T-helper 17 cell (primary cell): ENCODE measurements at regions not wholly inside any gene's neighbourhood (a gene's known extent, or its start where the extent isn't known, plus 50 kb on each side); places are given as distances from the start of the nearest gene placed in this dataset.

Experiments used
- ATAC-seq: fragments of 150-1000 bp; cut with Tn5 transposase; 2 replicates; pipeline ENCODE4 v1.10.0; 2021; ENCODE audit warnings: mild to moderate bottlenecking, moderate library complexity
- DNase-seq, 3 donors: peaks; one replicate each; pipeline versions ENCODE4 v3.0.0 to v3.0.0-alpha.2; 2020 to 2021
- H3K9me3 ChIP-seq: one replicate; pipeline ENCODE4 v1.7.0; 2013; ENCODE audit warnings: low read length, mild to moderate bottlenecking; ENCODE audit not compliant: control insufficient read depth, poor library complexity, severe bottlenecking
- H3K27ac Mint-ChIP-seq: one replicate; pipeline ENCODE4 v1.8.0; 2022; ENCODE audit warnings: mild to moderate bottlenecking, moderate library complexity, mixed read lengths
- H3K27me3 Mint-ChIP-seq: one replicate; pipeline ENCODE4 v1.8.0; 2022; ENCODE audit warnings: mixed read lengths
- H3K36me3 Mint-ChIP-seq: one replicate; pipeline ENCODE4 v1.8.0; 2022; ENCODE audit warnings: low read depth, mixed read lengths
- H3K4me1 Mint-ChIP-seq: one replicate; pipeline ENCODE4 v1.8.0; 2022; ENCODE audit warnings: mild to moderate bottlenecking, mixed read lengths
- H3K4me3 Mint-ChIP-seq: one replicate; pipeline ENCODE4 v1.8.0; 2022; ENCODE audit warnings: mild to moderate bottlenecking, moderate library complexity, mixed read lengths

GRCh38 chr2:125874564-125874963 lies 781.4 kb upstream of the GYPC start:
- Mint-ChIP-seq H3K4me1 (no peaks in the 10 kb centered on the region), H3K36me3 (no peaks in the 10 kb centered on the region), H3K27ac (no peak overlapping the region), H3K27me3 (no peaks in the 10 kb centered on the region), H3K4me3 (no peak overlapping the region)
- ATAC-seq (no peak), DNase-seq (no peak)
- peaks cover 3% of the 10 kb centered on the region for H3K9me3 ChIP-seq

- no peaks in the 10 kb centered on the region for H3K36me3 Mint-ChIP-seq
- ATAC-seq = no peak
- H3K27ac Mint-ChIP-seq = no peak overlapping the region
- H3K27me3 Mint-ChIP-seq = no peaks in the 10 kb centered on the region
- no peaks in the 10 kb centered on the region for H3K9me3 ChIP-seq
- H3K4me3 Mint-ChIP-seq = no peak overlapping the region
- DNase-seq = no peak
- no peaks in the 10 kb centered on the region for H3K4me1 Mint-ChIP-seq
Observed at GRCh38 chr2:125885340-125885739, 770.6 kb upstream of the GYPC start.

- ATAC-seq (no peak), DNase-seq (no peak)
- no peak overlapping the region for H3K4me3 Mint-ChIP-seq
- no peaks in the 10 kb centered on the region for H3K36me3 Mint-ChIP-seq
- H3K4me1 Mint-ChIP-seq = no peaks in the 10 kb centered on the region
- no peaks in the 10 kb centered on the region for H3K9me3 ChIP-seq
- H3K27ac Mint-ChIP-seq = no peak overlapping the region
- no peaks in the 10 kb centered on the region for H3K27me3 Mint-ChIP-seq
Observed at GRCh38 chr2:125886153-125886552, 769.8 kb upstream of the GYPC start.

- no peak for ATAC-seq
- H3K27me3 Mint-ChIP-seq = no peaks in the 10 kb centered on the region
Observed at GRCh38 chr2:125901278-125901677, 754.7 kb upstream of the GYPC start.

GRCh38 chr2:125925891-125926546 lies 729.9 kb upstream of the GYPC start:
- DNase-seq (no peak), ATAC-seq (no peak)
- H3K4me3 Mint-ChIP-seq = no peak overlapping the region

More at GRCh38 chr2:125901278-125901677, 754.7 kb upstream of the GYPC start:
- no peaks in the 10 kb centered on the region for H3K9me3 ChIP-seq
- Mint-ChIP-seq H3K36me3 (no peaks in the 10 kb centered on the region), H3K4me3 (no peak overlapping the region), H3K27ac (no peak overlapping the region), H3K4me1 (no peaks in the 10 kb centered on the region)
- no peak for DNase-seq

GRCh38 chr2:125935559-125935958 lies 720.4 kb upstream of the GYPC start:
- Mint-ChIP-seq H3K27ac (no peak overlapping the region), H3K27me3 (no peaks in the 10 kb centered on the region), H3K4me3 (no peak overlapping the region), H3K36me3 (no peaks in the 10 kb centered on the region), H3K4me1 (no peaks in the 10 kb centered on the region)
- ATAC-seq = no peak
- H3K9me3 ChIP-seq = no peaks in the 10 kb centered on the region
- no peak for DNase-seq

More at GRCh38 chr2:125925891-125926546, 729.9 kb upstream of the GYPC start:
- Mint-ChIP-seq H3K4me1 (no peaks in the 10 kb centered on the region), H3K36me3 (no peaks in the 10 kb centered on the region), H3K27me3 (no peaks in the 10 kb centered on the region), H3K27ac (no peak overlapping the region)
- no peaks in the 10 kb centered on the region for H3K9me3 ChIP-seq

GRCh38 chr2:125942585-125943424 lies 713.2 kb upstream of the GYPC start:
- H3K27me3 Mint-ChIP-seq = no peaks in the 10 kb centered on the region
- peaks cover 3% of the 10 kb centered on the region for H3K9me3 ChIP-seq
- H3K4me1 Mint-ChIP-seq = no peaks in the 10 kb centered on the region
- no peak for DNase-seq
- no peak overlapping the region for H3K27ac Mint-ChIP-seq
- no peak for ATAC-seq
- no peaks in the 10 kb centered on the region for H3K36me3 Mint-ChIP-seq
- no peak overlapping the region for H3K4me3 Mint-ChIP-seq

GRCh38 chr2:125959047-125959446 lies 696.9 kb upstream of the GYPC start:
- DNase-seq (no peak), ATAC-seq (no peak)
- no peaks in the 10 kb centered on the region for H3K27me3 Mint-ChIP-seq
- H3K9me3 ChIP-seq = no peaks in the 10 kb centered on the region
- H3K36me3 Mint-ChIP-seq = no peaks in the 10 kb centered on the region
- no peaks in the 10 kb centered on the region for H3K4me1 Mint-ChIP-seq
- no peak overlapping the region for H3K27ac Mint-ChIP-seq
- no peak overlapping the region for H3K4me3 Mint-ChIP-seq

GRCh38 chr2:125961739-125962138 lies 694.2 kb upstream of the GYPC start:
- Mint-ChIP-seq H3K27ac (no peak overlapping the region), H3K27me3 (no peaks in the 10 kb centered on the region), H3K36me3 (no peaks in the 10 kb centered on the region), H3K4me3 (no peak overlapping the region), H3K4me1 (no peaks in the 10 kb centered on the region)
- no peaks in the 10 kb centered on the region for H3K9me3 ChIP-seq
- ATAC-seq = no peak
- no peak for DNase-seq

- Mint-ChIP-seq H3K4me1 (no peaks in the 10 kb centered on the region), H3K36me3 (no peaks in the 10 kb centered on the region), H3K4me3 (no peak overlapping the region), H3K27ac (no peak overlapping the region), H3K27me3 (no peaks in the 10 kb centered on the region)
- no peak for DNase-seq
- no peaks in the 10 kb centered on the region for H3K9me3 ChIP-seq
- no peak for ATAC-seq
Observed at GRCh38 chr2:125979886-125980285, 676.1 kb upstream of the GYPC start.

- Mint-ChIP-seq H3K4me3 (no peak overlapping the region), H3K36me3 (no peaks in the 10 kb centered on the region), H3K27ac (no peak overlapping the region), H3K27me3 (no peaks in the 10 kb centered on the region), H3K4me1 (no peaks in the 10 kb centered on the region)
- no peaks in the 10 kb centered on the region for H3K9me3 ChIP-seq
- ATAC-seq (no peak), DNase-seq (no peak)
Observed at GRCh38 chr2:125983364-125983763, 672.6 kb upstream of the GYPC start.

GRCh38 chr2:126029316-126029715 lies 626.6 kb upstream of the GYPC start:
- no peaks in the 10 kb centered on the region for H3K27me3 Mint-ChIP-seq
- H3K4me1 Mint-ChIP-seq = no peaks in the 10 kb centered on the region
- H3K9me3 ChIP-seq = no peaks in the 10 kb centered on the region
- no peak for DNase-seq
- no peaks in the 10 kb centered on the region for H3K36me3 Mint-ChIP-seq
- no peak overlapping the region for H3K4me3 Mint-ChIP-seq
- no peak overlapping the region for H3K27ac Mint-ChIP-seq
- no peak for ATAC-seq

- Mint-ChIP-seq H3K4me1 (no peaks in the 10 kb centered on the region), H3K27ac (no peak overlapping the region), H3K27me3 (no peaks in the 10 kb centered on the region), H3K4me3 (no peak overlapping the region), H3K36me3 (no peaks in the 10 kb centered on the region)
- no peak for ATAC-seq
- no peak for DNase-seq
- no peaks in the 10 kb centered on the region for H3K9me3 ChIP-seq
Observed at GRCh38 chr2:126038861-126039260, 617.1 kb upstream of the GYPC start.
